K562 (cell line): ENCODE measurements at regions not wholly inside any gene's neighbourhood (a gene's known extent, or its start where the extent isn't known, plus 50 kb on each side); places are given as distances from the start of the nearest gene placed in this dataset.

Experiments used
- BRCA1 ChIP-seq, 2 experiments: fragments of 450-650 bp in 1 of 2; sonication (generic) in 1 of 2; formaldehyde crosslinking in 1 of 2; IDR thresholded peaks; 2 replicates each; pipeline versions ENCODE4 v1.5.0 to v1.6.1; 2017 to 2020; ENCODE audit warnings: mild to moderate bottlenecking in 1 of 2, missing genetic modification reagents in 1 of 2
- CBFB ChIP-seq: sonication (generic); formaldehyde crosslinking; IDR thresholded peaks from 2 replicates; pipeline ENCODE4 v1.4.0; 2020; ENCODE audit warnings: mild to moderate bottlenecking, missing genetic modification reagents
- COPS2 ChIP-seq: fragments of 450-650 bp; conservative IDR thresholded peaks from 2 replicates; pipeline ENCODE4 v1.6.1; 2016; ENCODE audit warnings: mild to moderate bottlenecking, moderate library complexity
- CXXC5 ChIP-seq: fragments of 250-450 bp; sonication (Bioruptor Pico); IDR thresholded peaks from 2 replicates; pipeline ENCODE4 v1.8.0; 2022; ENCODE audit warnings: inconsistent platforms, mild to moderate bottlenecking, moderate library complexity
- ETV6 ChIP-seq, 3 experiments: fragments of 150-350 bp in 1 of 3; sonication (generic) in 1 of 3; formaldehyde crosslinking in 1 of 3; IDR thresholded peaks; 2 replicates each; pipeline versions ENCODE4 v1.6.1 to v1.8.0; 2014 to 2022; ENCODE audit warnings: borderline replicate concordance in 2 of 3, low read depth in 2 of 3, antibody characterized with exemption in 1 of 3, low read length in 1 of 3, mild to moderate bottlenecking in 1 of 3, missing genetic modification reagents in 1 of 3
- FOXJ2 ChIP-seq: fragments of 200-800 bp; sonication (Bioruptor generic); IDR thresholded peaks from 2 replicates; pipeline ENCODE4 v1.6.1; 2016; ENCODE audit warnings: missing genetic modification characterization, missing compliant biosample characterization
- HEY1 ChIP-seq: fragments of 250-450 bp; sonication (Bioruptor Pico); IDR thresholded peaks from 2 replicates; pipeline ENCODE4 v1.5.0; 2020; ENCODE audit warnings: mild to moderate bottlenecking, moderate library complexity, borderline replicate concordance
- HSF4 ChIP-seq: fragments of 250-450 bp; sonication (Bioruptor Pico); IDR thresholded peaks from 2 replicates; pipeline ENCODE4 v2.1.2; 2022; ENCODE audit warnings: mild to moderate bottlenecking, moderate library complexity, borderline replicate concordance
- MAFF ChIP-seq: IDR thresholded peaks from 2 replicates; pipeline ENCODE4 v1.6.1; 2012; ENCODE audit warnings: low read length, improper control_type of control experiment
- NFYB ChIP-seq: IDR thresholded peaks from 2 replicates; pipeline ENCODE4 v1.6.1; 2011; ENCODE audit warnings: mild to moderate bottlenecking, moderate library complexity; ENCODE audit not compliant: insufficient read length; ENCODE audit errors: extremely low read depth
- RAD21 ChIP-seq, 2 experiments: fragments of 250-450 bp in 1 of 2; fragments of 450-650 bp in 1 of 2; sonication (Bioruptor Pico) in 1 of 2; formaldehyde crosslinking in 1 of 2; IDR thresholded peaks in 1 of 2; conservative IDR thresholded peaks in 1 of 2; 2 replicates each; pipeline versions ENCODE4 v1.4.0 to v1.8.0; 2020 to 2022; ENCODE audit warnings: mild to moderate bottlenecking in 2 of 2, moderate library complexity in 1 of 2
- RAD51 ChIP-seq: fragments of 450-650 bp; IDR thresholded peaks from 2 replicates; pipeline ENCODE4 v1.7.1; 2016; ENCODE audit warnings: low read depth, mild to moderate bottlenecking, borderline replicate concordance
- RFX5 ChIP-seq: IDR thresholded peaks from 2 replicates; pipeline ENCODE4 v1.6.1; 2011; ENCODE audit warnings: low read depth, mild to moderate bottlenecking, improper control_type of control experiment, low read length
- SMAD4 ChIP-seq: fragments of 250-450 bp; sonication (Bioruptor Pico); conservative IDR thresholded peaks from 2 replicates; pipeline ENCODE4 v1.8.0; 2021; ENCODE audit warnings: inconsistent platforms, mild to moderate bottlenecking, moderate library complexity
- STAT5A ChIP-seq: IDR thresholded peaks from 2 replicates; pipeline ENCODE4 v1.6.1; 2012; ENCODE audit warnings: low read length, inconsistent platforms, borderline replicate concordance
- TCF7L2 ChIP-seq: fragments of 150-350 bp; IDR thresholded peaks from 2 replicates; pipeline ENCODE4 v1.6.1; 2016; ENCODE audit warnings: low read depth, mild to moderate bottlenecking, low read length, moderate library complexity
- ZC3H11A ChIP-seq: IDR thresholded peaks from 2 replicates; pipeline ENCODE4 v1.6.1; 2012; ENCODE audit warnings: low read depth, low read length, improper control_type of control experiment
- ZKSCAN8 ChIP-seq: fragments of 200-800 bp; sonication (Bioruptor generic); IDR thresholded peaks from 2 replicates; pipeline ENCODE4 v1.6.1; 2016; ENCODE audit warnings: missing genetic modification characterization, missing compliant biosample characterization
- ZNF133 ChIP-seq: fragments of 250-450 bp; sonication (Bioruptor Pico); IDR thresholded peaks from 2 replicates; pipeline ENCODE4 v1.4.0; 2020; ENCODE audit warnings: mild to moderate bottlenecking
- ZNF282 ChIP-seq: sonication (generic); formaldehyde crosslinking; IDR thresholded peaks from 2 replicates; pipeline ENCODE4 v1.8.1; 2023; ENCODE audit warnings: missing genetic modification reagents
- ZNF347 ChIP-seq: fragments of 450-650 bp; formaldehyde crosslinking; IDR thresholded peaks from 2 replicates; pipeline ENCODE4 v1.4.0; 2020; ENCODE audit warnings: low read depth, mild to moderate bottlenecking, moderate library complexity
- TF ChIP-seq, protein P1 (sequence below): fragments of 450-650 bp; IDR thresholded peaks from 2 replicates; pipeline ENCODE4 v1.6.1; 2016; ENCODE audit warnings: mild to moderate bottlenecking
- TF ChIP-seq, protein P2 (sequence below): IDR thresholded peaks from 3 replicates; pipeline ENCODE4 v1.6.1; 2011; ENCODE audit warnings: borderline replicate concordance, mild to moderate bottlenecking; ENCODE audit not compliant: insufficient read length, insufficient read depth
- TF ChIP-seq, protein P3 (sequence below): sonication (generic); formaldehyde crosslinking; IDR thresholded peaks from 2 replicates; pipeline ENCODE4 v1.9.0; 2022; ENCODE audit warnings: mild to moderate bottlenecking, missing genetic modification reagents

DNA sequence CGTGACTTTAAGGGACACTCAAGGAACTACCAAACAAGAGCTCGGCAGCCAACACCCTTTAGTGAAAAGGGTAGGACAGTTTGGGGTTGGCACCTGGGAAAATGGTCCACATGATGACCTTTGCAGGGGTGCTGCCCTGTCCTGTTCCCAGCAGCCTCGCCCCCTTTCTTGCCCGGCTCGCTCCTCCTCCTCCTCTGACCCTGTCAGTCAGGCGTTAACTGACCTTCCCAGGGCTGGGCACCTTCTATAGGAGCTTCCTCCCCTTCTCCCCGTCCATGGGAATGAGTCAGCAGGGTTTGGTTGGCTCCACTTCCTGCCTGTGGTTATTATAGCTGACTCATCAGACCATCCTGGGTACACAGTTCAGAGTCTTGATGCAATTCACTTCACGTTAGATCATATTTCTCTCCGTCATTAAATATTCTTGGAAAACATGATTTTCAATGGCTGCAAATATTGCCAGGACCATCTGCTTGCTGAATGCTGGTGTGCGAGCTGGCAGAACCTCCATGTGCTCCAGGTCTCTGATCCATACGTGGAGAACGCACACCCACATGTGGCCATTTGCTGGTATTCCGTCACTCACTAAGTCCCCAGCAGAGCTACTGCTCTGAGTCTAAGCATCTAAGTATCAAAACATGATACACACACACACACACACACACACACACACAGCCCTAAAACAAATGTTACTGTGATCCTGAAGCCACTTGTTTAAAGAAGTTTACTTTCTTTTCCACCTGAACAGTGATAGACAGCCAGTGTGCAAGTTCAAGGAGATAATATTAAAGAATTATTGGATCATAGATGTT lies 185.0 kb downstream of the ANAPC1 start (continued):
- TF ChIP-seq ZNF347 (CRISPR knock-in tag) (no peak), CXXC5 (CRISPR knock-in tag) (peak; percentile 73), RAD51 (no peak), ZNF133 (CRISPR knock-in tag) (no peak), SMAD4 (CRISPR knock-in tag) (peak; percentile 80), STAT5A (no peak), TCF7L2 (no peak), CBFB (CRISPR knock-in tag) (0 out of 2 replicates have a peak, but pooled peaks have one; percentile 33), HSF4 (CRISPR knock-in tag) (no peak), ZC3H11A (no peak), HEY1 (CRISPR knock-in tag) (no peak), COPS2 (no peak), RAD21 (CRISPR knock-in tag; conservative IDR thresholded peaks at IDR 0.05 in 1 of 2, IDR thresholded peaks at IDR 0.05 in 1 of 2) (peak; percentile 88 to 89), NFYB (no peak), ETV6 (IDR thresholded peaks at IDR 0.05; ENCODE audit: borderline replicate concordance in 1 of 2, low read depth in 2 of 2, low read length in 1 of 2) (no peak), ETV6 (CRISPR knock-in tag; IDR thresholded peaks at IDR 0.05; ENCODE audit: borderline replicate concordance) (no peak), ZNF282 (CRISPR knock-in tag) (no peak), MAFF (peak; percentile 99), RFX5 (no peak), ZKSCAN8 (CRISPR knock-in tag) (0 out of 2 replicates have a peak, but pooled peaks have one; percentile 26), BRCA1 (IDR thresholded peaks at IDR 0.05) (no peak), BRCA1 (CRISPR knock-in tag; IDR thresholded peaks at IDR 0.05) (no peak), FOXJ2 (tag) (0 out of 2 replicates have a peak, but pooled peaks have one; percentile 54)
- TF ChIP-seq, protein P1, sequence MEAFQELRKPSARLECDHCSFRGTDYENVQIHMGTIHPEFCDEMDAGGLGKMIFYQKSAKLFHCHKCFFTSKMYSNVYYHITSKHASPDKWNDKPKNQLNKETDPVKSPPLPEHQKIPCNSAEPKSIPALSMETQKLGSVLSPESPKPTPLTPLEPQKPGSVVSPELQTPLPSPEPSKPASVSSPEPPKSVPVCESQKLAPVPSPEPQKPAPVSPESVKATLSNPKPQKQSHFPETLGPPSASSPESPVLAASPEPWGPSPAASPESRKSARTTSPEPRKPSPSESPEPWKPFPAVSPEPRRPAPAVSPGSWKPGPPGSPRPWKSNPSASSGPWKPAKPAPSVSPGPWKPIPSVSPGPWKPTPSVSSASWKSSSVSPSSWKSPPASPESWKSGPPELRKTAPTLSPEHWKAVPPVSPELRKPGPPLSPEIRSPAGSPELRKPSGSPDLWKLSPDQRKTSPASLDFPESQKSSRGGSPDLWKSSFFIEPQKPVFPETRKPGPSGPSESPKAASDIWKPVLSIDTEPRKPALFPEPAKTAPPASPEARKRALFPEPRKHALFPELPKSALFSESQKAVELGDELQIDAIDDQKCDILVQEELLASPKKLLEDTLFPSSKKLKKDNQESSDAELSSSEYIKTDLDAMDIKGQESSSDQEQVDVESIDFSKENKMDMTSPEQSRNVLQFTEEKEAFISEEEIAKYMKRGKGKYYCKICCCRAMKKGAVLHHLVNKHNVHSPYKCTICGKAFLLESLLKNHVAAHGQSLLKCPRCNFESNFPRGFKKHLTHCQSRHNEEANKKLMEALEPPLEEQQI = no peak
- TF ChIP-seq, protein P2, sequence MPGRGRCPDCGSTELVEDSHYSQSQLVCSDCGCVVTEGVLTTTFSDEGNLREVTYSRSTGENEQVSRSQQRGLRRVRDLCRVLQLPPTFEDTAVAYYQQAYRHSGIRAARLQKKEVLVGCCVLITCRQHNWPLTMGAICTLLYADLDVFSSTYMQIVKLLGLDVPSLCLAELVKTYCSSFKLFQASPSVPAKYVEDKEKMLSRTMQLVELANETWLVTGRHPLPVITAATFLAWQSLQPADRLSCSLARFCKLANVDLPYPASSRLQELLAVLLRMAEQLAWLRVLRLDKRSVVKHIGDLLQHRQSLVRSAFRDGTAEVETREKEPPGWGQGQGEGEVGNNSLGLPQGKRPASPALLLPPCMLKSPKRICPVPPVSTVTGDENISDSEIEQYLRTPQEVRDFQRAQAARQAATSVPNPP = no peak
- TF ChIP-seq, protein P3, sequence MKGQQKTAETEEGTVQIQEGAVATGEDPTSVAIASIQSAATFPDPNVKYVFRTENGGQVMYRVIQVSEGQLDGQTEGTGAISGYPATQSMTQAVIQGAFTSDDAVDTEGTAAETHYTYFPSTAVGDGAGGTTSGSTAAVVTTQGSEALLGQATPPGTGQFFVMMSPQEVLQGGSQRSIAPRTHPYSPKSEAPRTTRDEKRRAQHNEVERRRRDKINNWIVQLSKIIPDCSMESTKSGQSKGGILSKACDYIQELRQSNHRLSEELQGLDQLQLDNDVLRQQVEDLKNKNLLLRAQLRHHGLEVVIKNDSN (CRISPR knock-in tag) = 0 out of 2 replicates have a peak, but pooled peaks have one; percentile 16
